Body of pancreas (tissue), 4 donors: ENCODE measurements at regions not wholly inside any gene's neighbourhood (a gene's known extent, or its start where the extent isn't known, plus 50 kb on each side); places are given as distances from the start of the nearest gene placed in this dataset.

Experiments used
- POLR2A ChIP-seq, 3 donors: fragments of 450-650 bp; IDR thresholded peaks; one replicate each; pipeline ENCODE4 v1.6.1; 2016; ENCODE audit warnings: antibody characterized with exemption in 3 of 3, mild to moderate bottlenecking in 2 of 3
- TF ChIP-seq, protein P1 (sequence below), 7 experiments: fragments of 450-650 bp in 4 of 7; fragments of 200-600 bp in 3 of 7; sonication (generic) in 3 of 7; IDR thresholded peaks; one replicate each; pipeline ENCODE4 v1.5.1; 2016 to 2019; ENCODE audit warnings: antibody characterized with exemption in 7 of 7

DNA sequence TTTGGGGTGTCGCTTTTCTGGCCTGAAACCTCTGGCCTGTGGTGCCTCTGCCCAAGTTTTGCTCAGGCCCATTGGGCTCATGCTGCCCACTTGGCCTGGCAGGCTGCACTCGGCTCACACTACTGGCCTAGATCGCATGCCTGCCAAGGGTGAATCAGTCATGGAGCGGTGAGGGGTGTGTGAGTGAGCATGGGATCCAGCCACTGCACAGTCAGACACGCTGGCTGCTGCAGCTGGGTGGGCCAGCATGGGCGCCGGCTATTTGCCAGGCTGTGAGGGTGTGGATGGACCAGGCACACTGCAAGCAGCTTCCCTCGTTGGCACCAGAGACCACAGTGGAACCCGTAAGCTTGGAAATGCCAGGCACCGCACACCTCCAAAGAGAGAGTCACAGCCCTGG is 145.4 kb upstream of the CNR1 start:
- TF ChIP-seq, protein P1, sequence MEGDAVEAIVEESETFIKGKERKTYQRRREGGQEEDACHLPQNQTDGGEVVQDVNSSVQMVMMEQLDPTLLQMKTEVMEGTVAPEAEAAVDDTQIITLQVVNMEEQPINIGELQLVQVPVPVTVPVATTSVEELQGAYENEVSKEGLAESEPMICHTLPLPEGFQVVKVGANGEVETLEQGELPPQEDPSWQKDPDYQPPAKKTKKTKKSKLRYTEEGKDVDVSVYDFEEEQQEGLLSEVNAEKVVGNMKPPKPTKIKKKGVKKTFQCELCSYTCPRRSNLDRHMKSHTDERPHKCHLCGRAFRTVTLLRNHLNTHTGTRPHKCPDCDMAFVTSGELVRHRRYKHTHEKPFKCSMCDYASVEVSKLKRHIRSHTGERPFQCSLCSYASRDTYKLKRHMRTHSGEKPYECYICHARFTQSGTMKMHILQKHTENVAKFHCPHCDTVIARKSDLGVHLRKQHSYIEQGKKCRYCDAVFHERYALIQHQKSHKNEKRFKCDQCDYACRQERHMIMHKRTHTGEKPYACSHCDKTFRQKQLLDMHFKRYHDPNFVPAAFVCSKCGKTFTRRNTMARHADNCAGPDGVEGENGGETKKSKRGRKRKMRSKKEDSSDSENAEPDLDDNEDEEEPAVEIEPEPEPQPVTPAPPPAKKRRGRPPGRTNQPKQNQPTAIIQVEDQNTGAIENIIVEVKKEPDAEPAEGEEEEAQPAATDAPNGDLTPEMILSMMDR (IDR thresholded peaks at IDR 0.05), result no peak
- TF ChIP-seq POLR2A (IDR thresholded peaks at IDR 0.05), result no peak
